PC-3 (cell line): ENCODE measurements at regions not wholly inside any gene's neighbourhood (a gene's known extent, or its start where the extent isn't known, plus 50 kb on each side); places are given as distances from the start of the nearest gene placed in this dataset.

Experiments used
- ATAC-seq: fragments of 200-7000 bp; cut with Tn5 transposase; 2 replicates; pipeline ENCODE4 v1.9.1; 2020; ENCODE audit warnings: mild to moderate bottlenecking, moderate library complexity
- BruUV-seq: library from RNA; stranded (reverse); fragments of 400-500 nt; replicated peaks from 2 replicates; lab custom pipeline; 2021; lab: Mats Ljungman, UMichigan
- CTCF ChIA-PET: fragments of 300-600 bp; sonication (Branson Sonifier 250); formaldehyde crosslinking; loops from one replicate; lab custom pipeline; 2022; ENCODE audit warnings: antibody characterized with exemption; lab: Charles Lee
- POLR2A ChIA-PET: fragments of 300-600 bp; sonication (Branson Sonifier 250); formaldehyde crosslinking; loops from one replicate; lab custom pipeline; 2022; ENCODE audit warnings: antibody characterized with exemption; ENCODE audit not compliant: unreplicated experiment; lab: Charles Lee
- DNase-seq: peaks from one replicate; pipeline ENCODE4 v3.0.0-alpha.2; 2015
- H2AFZ ChIP-seq: fragments of 300-600 bp; sonication (generic); 2 replicates; pipeline ENCODE4 v1.6.0; 2016; ENCODE audit warnings: antibody characterized with exemption, low read length
- H3F3A ChIP-seq: fragments of 300-600 bp; sonication (generic); one replicate; pipeline ENCODE4 v1.6.0; 2017; ENCODE audit warnings: antibody characterized with exemption, low read length, control low read depth, mild to moderate bottlenecking; ENCODE audit not compliant: unreplicated experiment
- H3K27ac ChIP-seq: fragments of 300-600 bp; sonication (generic); 2 replicates; pipeline ENCODE4 v1.5.1; 2016; ENCODE audit warnings: mild to moderate bottlenecking, low read length
- H3K27me3 ChIP-seq: fragments of 300-600 bp; sonication (generic); 2 replicates; pipeline ENCODE4 v1.6.1; 2016; ENCODE audit warnings: low read length, mixed read lengths
- H3K36me3 ChIP-seq: fragments of 300-600 bp; sonication (generic); 2 replicates; pipeline ENCODE4 v1.6.1; 2016; ENCODE audit warnings: low read depth, mixed run types, low read length, mixed read lengths
- H3K4me1 ChIP-seq: fragments of 300-600 bp; sonication (generic); 2 replicates; pipeline ENCODE4 v1.5.1; 2016; ENCODE audit warnings: low read length; ENCODE audit not compliant: insufficient read depth
- H3K4me2 ChIP-seq: fragments of 300-600 bp; sonication (generic); 2 replicates; pipeline ENCODE4 v1.6.0; 2016; ENCODE audit warnings: low read length
- H3K4me3 ChIP-seq: fragments of 300-600 bp; sonication (generic); 2 replicates; pipeline ENCODE4 v1.5.1; 2016; ENCODE audit warnings: mild to moderate bottlenecking, low read length, mixed read lengths
- H3K79me2 ChIP-seq: fragments of 300-600 bp; sonication (generic); 2 replicates; pipeline ENCODE4 v1.6.1; 2017; ENCODE audit warnings: low read length, mixed read lengths
- H3K9ac ChIP-seq: fragments of 300-600 bp; sonication (generic); 2 replicates; pipeline ENCODE4 v1.6.0; 2016; ENCODE audit warnings: mild to moderate bottlenecking, low read length
- H3K9me2 ChIP-seq: fragments of 300-600 bp; sonication (generic); replicated peaks from 2 replicates; pipeline ENCODE4 v1.6.1; 2016; ENCODE audit warnings: mixed run types, low read length, mixed read lengths
- H3K9me3 ChIP-seq: fragments of 300-600 bp; sonication (generic); 2 replicates; pipeline ENCODE4 v1.6.1; 2016; ENCODE audit warnings: low read length, mixed read lengths
- H4K20me1 ChIP-seq: fragments of 300-600 bp; sonication (generic); 2 replicates; pipeline ENCODE4 v1.6.1; 2016; ENCODE audit warnings: low read length, mixed read lengths
- EZH2 ChIP-seq: fragments of 300-600 bp; sonication (generic); IDR thresholded peaks from one replicate; pipeline ENCODE4 v1.6.1; 2017; ENCODE audit warnings: antibody characterized with exemption, mild to moderate bottlenecking, low read length; ENCODE audit not compliant: unreplicated experiment
- EZH2phosphoT487 ChIP-seq: fragments of 300-600 bp; sonication (generic); IDR thresholded peaks from 2 replicates; pipeline ENCODE4 v1.6.1; 2018; ENCODE audit warnings: mild to moderate bottlenecking, antibody characterized with exemption, low read length, borderline replicate concordance
- intact Hi-C: fragments of 100-400 bp; cut with micrococcal nuclease; formaldehyde crosslinking; loops from 2 replicates; pipeline ENCODE4 v1.9.0; 2023
- TF ChIP-seq, protein P1 (sequence below): fragments of 300-600 bp; sonication (generic); conservative IDR thresholded peaks from 2 replicates; pipeline ENCODE4 v1.5.1; 2017; ENCODE audit warnings: antibody characterized with exemption, low read depth, mild to moderate bottlenecking, low read length

DNA sequence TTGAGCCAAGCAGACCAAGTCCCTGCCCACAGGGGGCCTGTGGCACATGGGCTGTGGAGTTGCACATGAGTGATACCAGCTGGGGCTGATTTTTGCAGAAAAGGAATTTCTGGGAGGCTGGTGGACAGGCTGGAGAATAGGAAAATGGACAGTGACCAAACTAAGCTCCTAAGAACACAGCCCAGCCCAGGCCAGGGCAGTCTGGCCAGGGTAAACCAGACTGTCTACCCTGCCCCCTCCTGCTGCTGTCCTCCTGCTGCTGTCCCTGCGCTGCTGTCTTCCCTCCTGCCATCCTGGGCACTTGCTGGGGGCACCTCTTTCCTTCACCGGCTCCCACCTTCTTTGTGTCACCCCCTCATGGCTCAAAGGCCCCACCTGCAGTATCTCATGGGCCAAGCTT is 219.2 kb downstream of the ZIC5 start:
- ATAC-seq: no peak
- intact Hi-C loops: no loop called here

GRCh38 chr13:99751517-99752199 is 219.9 kb downstream of the ZIC5 start:
- Histone ChIP-seq H4K20me1 (no peaks in the 10 kb centered on the region), H3K27me3 (no peaks in the 10 kb centered on the region), H3K4me3 (no peak overlapping the region), H3K9ac (no peak overlapping the region), H2AFZ (no peak overlapping the region), H3K79me2 (no peaks in the 10 kb centered on the region), H3K4me1 (no peaks in the 10 kb centered on the region), H3K9me2 (no peaks in the 10 kb centered on the region), H3K36me3 (no peaks in the 10 kb centered on the region), H3K27ac (no peak overlapping the region), H3F3A (no peaks in the 10 kb centered on the region), H3K9me3 (no peaks in the 10 kb centered on the region), H3K4me2 (no peak overlapping the region)
- ChIA-PET CTCF (no interaction called here), POLR2A (no interaction called here)
- ATAC-seq (no peak), DNase-seq (no peak)
- no TSS peak for BruUV-seq
- intact Hi-C loops: no loop called here
- no peak for TF ChIP-seq EZH2
- TF ChIP-seq, protein P1, sequence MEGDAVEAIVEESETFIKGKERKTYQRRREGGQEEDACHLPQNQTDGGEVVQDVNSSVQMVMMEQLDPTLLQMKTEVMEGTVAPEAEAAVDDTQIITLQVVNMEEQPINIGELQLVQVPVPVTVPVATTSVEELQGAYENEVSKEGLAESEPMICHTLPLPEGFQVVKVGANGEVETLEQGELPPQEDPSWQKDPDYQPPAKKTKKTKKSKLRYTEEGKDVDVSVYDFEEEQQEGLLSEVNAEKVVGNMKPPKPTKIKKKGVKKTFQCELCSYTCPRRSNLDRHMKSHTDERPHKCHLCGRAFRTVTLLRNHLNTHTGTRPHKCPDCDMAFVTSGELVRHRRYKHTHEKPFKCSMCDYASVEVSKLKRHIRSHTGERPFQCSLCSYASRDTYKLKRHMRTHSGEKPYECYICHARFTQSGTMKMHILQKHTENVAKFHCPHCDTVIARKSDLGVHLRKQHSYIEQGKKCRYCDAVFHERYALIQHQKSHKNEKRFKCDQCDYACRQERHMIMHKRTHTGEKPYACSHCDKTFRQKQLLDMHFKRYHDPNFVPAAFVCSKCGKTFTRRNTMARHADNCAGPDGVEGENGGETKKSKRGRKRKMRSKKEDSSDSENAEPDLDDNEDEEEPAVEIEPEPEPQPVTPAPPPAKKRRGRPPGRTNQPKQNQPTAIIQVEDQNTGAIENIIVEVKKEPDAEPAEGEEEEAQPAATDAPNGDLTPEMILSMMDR: no peak
- TF ChIP-seq EZH2phosphoT487: no peak

More for the DNA sequence above, 219.2 kb downstream of the ZIC5 start:
- no peaks in the 10 kb centered on the region for H3K36me3 ChIP-seq
- no peak overlapping the region for H3K27ac ChIP-seq
- CTCF ChIA-PET: no interaction called here
- H3K4me2 ChIP-seq: no peak overlapping the region
- TF ChIP-seq EZH2phosphoT487 (no peak), EZH2 (no peak)
- TF ChIP-seq, protein P1: no peak
- no peaks in the 10 kb centered on the region for H3K9me3 ChIP-seq
- no peak overlapping the region for H3K4me3 ChIP-seq
- no peaks in the 10 kb centered on the region for H3K9me2 ChIP-seq
- H3K9ac ChIP-seq: no peak overlapping the region
- no peaks in the 10 kb centered on the region for H3K27me3 ChIP-seq
- H3F3A ChIP-seq: no peaks in the 10 kb centered on the region
- H3K79me2 ChIP-seq: no peaks in the 10 kb centered on the region
- no peaks in the 10 kb centered on the region for H4K20me1 ChIP-seq
- H3K4me1 ChIP-seq: no peaks in the 10 kb centered on the region
- no peak for DNase-seq
- no peak overlapping the region for H2AFZ ChIP-seq
- no TSS peak for BruUV-seq
- POLR2A ChIA-PET: no interaction called here

DNA sequence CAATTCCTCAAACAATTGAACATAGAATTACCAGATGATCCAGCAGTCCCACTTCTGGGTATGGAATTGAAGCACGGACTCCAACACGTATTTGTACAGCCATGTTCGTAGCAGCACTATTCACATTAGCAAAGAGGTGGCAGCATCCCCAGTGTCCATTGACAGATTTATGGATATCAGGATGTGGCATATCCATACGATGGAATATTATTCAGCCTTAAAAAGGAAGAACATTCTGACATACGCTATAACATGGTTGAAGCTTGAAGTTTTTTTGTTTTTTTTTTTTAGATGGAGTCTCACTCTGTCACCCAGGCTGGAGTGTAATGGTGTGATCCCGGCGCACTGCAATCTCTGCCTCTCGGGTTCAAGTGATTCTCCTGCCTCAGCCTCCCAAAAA is 220.6 kb downstream of the ZIC5 start:
- Histone ChIP-seq H3K27me3 (no peaks in the 10 kb centered on the region), H3K9me2 (no peaks in the 10 kb centered on the region), H3F3A (no peaks in the 10 kb centered on the region), H2AFZ (no peak overlapping the region), H3K4me1 (no peaks in the 10 kb centered on the region), H3K79me2 (no peaks in the 10 kb centered on the region), H4K20me1 (no peaks in the 10 kb centered on the region), H3K4me3 (no peak overlapping the region), H3K27ac (no peak overlapping the region), H3K9ac (no peak overlapping the region), H3K4me2 (no peak overlapping the region), H3K9me3 (no peaks in the 10 kb centered on the region), H3K36me3 (no peaks in the 10 kb centered on the region)
- intact Hi-C loops: no loop called here
- ATAC-seq (no peak), DNase-seq (no peak)
- CTCF ChIA-PET: no interaction called here
- no peak for TF ChIP-seq EZH2
- TF ChIP-seq, protein P1: no peak
- TF ChIP-seq EZH2phosphoT487: no peak
- POLR2A ChIA-PET: no interaction called here
- no TSS peak for BruUV-seq
